Stimulated activated naive B cell treated with anti-CD40 and anti-IgM and Interleukin-4, amounts not matched to agents 10 μg/mL and 1 μg/mL and 100 μg/mL, for 72 hours (primary cell): ENCODE measurements at regions not wholly inside any gene's neighbourhood (a gene's known extent, or its start where the extent isn't known, plus 50 kb on each side); places are given as distances from the start of the nearest gene placed in this dataset.

Experiments used
- ATAC-seq, 2 donors: fragments of 150-1000 bp; cut with Tn5 transposase; replicated peaks; 2 replicates each; pipeline ENCODE4 v1.10.0; 2021; ENCODE audit warnings: moderate library complexity in 1 of 2
- DNase-seq: peaks from one replicate; pipeline ENCODE4 v3.0.0; 2021
- H3K27ac Mint-ChIP-seq: one replicate; pipeline ENCODE4 v1.8.0; 2022; ENCODE audit warnings: mild to moderate bottlenecking, mixed read lengths
- H3K27me3 Mint-ChIP-seq, 2 donors: one replicate each; pipeline ENCODE4 v1.8.0; 2022; ENCODE audit warnings: mixed read lengths in 2 of 2
- H3K36me3 Mint-ChIP-seq, 2 donors: one replicate each; pipeline ENCODE4 v1.8.0; 2022; ENCODE audit warnings: mixed read lengths in 2 of 2, mild to moderate bottlenecking in 1 of 2
- H3K4me1 Mint-ChIP-seq, 2 donors: one replicate each; pipeline ENCODE4 v1.8.0; 2022; ENCODE audit warnings: mixed read lengths in 2 of 2, mild to moderate bottlenecking in 1 of 2
- H3K4me3 Mint-ChIP-seq, 2 donors: one replicate each; pipeline ENCODE4 v1.8.0; 2022; ENCODE audit warnings: mild to moderate bottlenecking in 2 of 2, mixed read lengths in 2 of 2, moderate library complexity in 1 of 2
- H3K9me3 Mint-ChIP-seq, 2 donors: one replicate each; pipeline ENCODE4 v1.8.0; 2022; ENCODE audit warnings: mixed read lengths in 2 of 2, mild to moderate bottlenecking in 1 of 2

- Mint-ChIP-seq H3K9me3 (peaks cover 3% of the 10 kb centered on the region in 2 donors), H3K27me3 (no peaks in the 10 kb centered on the region), H3K4me1 (no peaks in the 10 kb centered on the region), H3K36me3 (no peaks in the 10 kb centered on the region), H3K4me3 (no peak overlapping the region), H3K27ac (no peak overlapping the region)
- DNase-seq (no peak), ATAC-seq (no peak)
Observed at GRCh38 chr13:108409730-108410129, 140.2 kb downstream of the TNFSF13B start.

GRCh38 chr13:108419768-108420167 is 150.2 kb downstream of the TNFSF13B start:
- Mint-ChIP-seq H3K27me3 (no peaks in the 10 kb centered on the region), H3K36me3 (no peaks in the 10 kb centered on the region), H3K4me3 (no peak overlapping the region), H3K4me1 (no peaks in the 10 kb centered on the region), H3K27ac (no peak overlapping the region), H3K9me3 (peaks cover 7 to 10% of the 10 kb centered on the region in 2 donors)
- no peak for ATAC-seq
- DNase-seq, result no peak

- Mint-ChIP-seq H3K4me1 (no peaks in the 10 kb centered on the region), H3K4me3 (no peak overlapping the region), H3K27me3 (no peaks in the 10 kb centered on the region), H3K36me3 (no peaks in the 10 kb centered on the region), H3K9me3 (no peaks in the 10 kb centered on the region), H3K27ac (no peak overlapping the region)
- ATAC-seq (no peak), DNase-seq (no peak)
Observed at GRCh38 chr13:108425056-108425455, 155.5 kb downstream of the TNFSF13B start.

GRCh38 chr13:108426893-108427292 is 157.4 kb downstream of the TNFSF13B start:
- no peaks in the 10 kb centered on the region for H3K27me3 Mint-ChIP-seq
- H3K9me3 Mint-ChIP-seq, result no peaks in the 10 kb centered on the region
- no peak for DNase-seq
- H3K4me3 Mint-ChIP-seq, result no peak overlapping the region
- H3K4me1 Mint-ChIP-seq, result no peaks in the 10 kb centered on the region
- no peak for ATAC-seq
- no peak overlapping the region for H3K27ac Mint-ChIP-seq
- H3K36me3 Mint-ChIP-seq, result no peaks in the 10 kb centered on the region

GRCh38 chr13:108427355-108427754 is 157.8 kb downstream of the TNFSF13B start:
- Mint-ChIP-seq H3K27ac (no peak overlapping the region), H3K9me3 (no peaks in the 10 kb centered on the region), H3K36me3 (no peaks in the 10 kb centered on the region), H3K4me1 (no peaks in the 10 kb centered on the region), H3K27me3 (no peaks in the 10 kb centered on the region), H3K4me3 (no peak overlapping the region)
- ATAC-seq (no peak), DNase-seq (no peak)

- Mint-ChIP-seq H3K27ac (no peak overlapping the region), H3K4me3 (no peak overlapping the region), H3K9me3 (no peaks in the 10 kb centered on the region), H3K4me1 (no peaks in the 10 kb centered on the region), H3K36me3 (no peaks in the 10 kb centered on the region), H3K27me3 (no peaks in the 10 kb centered on the region)
- ATAC-seq (no peak), DNase-seq (no peak)
Observed at GRCh38 chr13:108428691-108429090, 159.2 kb downstream of the TNFSF13B start.

GRCh38 chr13:108433976-108434755 is 164.6 kb downstream of the TNFSF13B start:
- H3K9me3 Mint-ChIP-seq, result peaks cover 3 to 4% of the 10 kb centered on the region in 2 donors
- H3K4me1 Mint-ChIP-seq, result no peaks in the 10 kb centered on the region
- no peak for ATAC-seq
- no peak overlapping the region for H3K27ac Mint-ChIP-seq
- H3K27me3 Mint-ChIP-seq, result no peaks in the 10 kb centered on the region
- DNase-seq, result no peak
- H3K4me3 Mint-ChIP-seq, result no peak overlapping the region
- no peaks in the 10 kb centered on the region for H3K36me3 Mint-ChIP-seq

- H3K36me3 Mint-ChIP-seq, result no peaks in the 10 kb centered on the region
- H3K27me3 Mint-ChIP-seq, result no peaks in the 10 kb centered on the region
- peaks cover 3 to 4% of the 10 kb centered on the region in 2 donors for H3K9me3 Mint-ChIP-seq
- no peaks in the 10 kb centered on the region for H3K4me1 Mint-ChIP-seq
- no peak overlapping the region for H3K27ac Mint-ChIP-seq
- DNase-seq (no peak), ATAC-seq (no peak)
- no peak overlapping the region for H3K4me3 Mint-ChIP-seq
Observed at GRCh38 chr13:108435393-108436149, 166.1 kb downstream of the TNFSF13B start.

- no peaks in the 10 kb centered on the region for H3K36me3 Mint-ChIP-seq
- peaks cover 3 to 4% of the 10 kb centered on the region in 2 donors for H3K9me3 Mint-ChIP-seq
- ATAC-seq, result no peak
- H3K4me1 Mint-ChIP-seq, result no peaks in the 10 kb centered on the region
- no peak overlapping the region for H3K27ac Mint-ChIP-seq
- no peak for DNase-seq
- H3K4me3 Mint-ChIP-seq, result no peak overlapping the region
- H3K27me3 Mint-ChIP-seq, result no peaks in the 10 kb centered on the region
Observed at GRCh38 chr13:108437496-108437895, 168.0 kb downstream of the TNFSF13B start.

GRCh38 chr13:108439556-108439955 is 170.0 kb downstream of the TNFSF13B start:
- no peaks in the 10 kb centered on the region for H3K27me3 Mint-ChIP-seq
- ATAC-seq, result no peak
- DNase-seq, result no peak
- no peaks in the 10 kb centered on the region for H3K4me1 Mint-ChIP-seq
- H3K4me3 Mint-ChIP-seq, result no peak overlapping the region
- no peak overlapping the region for H3K27ac Mint-ChIP-seq
- H3K36me3 Mint-ChIP-seq, result no peaks in the 10 kb centered on the region
- H3K9me3 Mint-ChIP-seq, result peaks cover 1 to 2% of the 10 kb centered on the region in 2 donors

GRCh38 chr13:108444448-108444847 is 174.9 kb downstream of the TNFSF13B start:
- H3K27me3 Mint-ChIP-seq, result no peaks in the 10 kb centered on the region
- ATAC-seq (no peak), DNase-seq (no peak)
- no peak overlapping the region for H3K4me3 Mint-ChIP-seq
- no peaks in the 10 kb centered on the region for H3K36me3 Mint-ChIP-seq
- no peak overlapping the region for H3K27ac Mint-ChIP-seq
- peaks cover 0 to 2% of the 10 kb centered on the region in 2 donors for H3K9me3 Mint-ChIP-seq
- no peaks in the 10 kb centered on the region for H3K4me1 Mint-ChIP-seq

GRCh38 chr13:108448891-108449290 is 179.4 kb downstream of the TNFSF13B start:
- no peaks in the 10 kb centered on the region for H3K36me3 Mint-ChIP-seq
- no peaks in the 10 kb centered on the region for H3K4me1 Mint-ChIP-seq
- H3K27ac Mint-ChIP-seq, result no peak overlapping the region
- no peak for DNase-seq
- no peak overlapping the region for H3K4me3 Mint-ChIP-seq
- ATAC-seq, result no peak
- H3K27me3 Mint-ChIP-seq, result no peaks in the 10 kb centered on the region
- H3K9me3 Mint-ChIP-seq, result peaks cover 0 to 2% of the 10 kb centered on the region in 2 donors

- ATAC-seq (no peak), DNase-seq (no peak)
- Mint-ChIP-seq H3K27me3 (no peaks in the 10 kb centered on the region), H3K4me1 (no peaks in the 10 kb centered on the region), H3K4me3 (no peak overlapping the region), H3K9me3 (peaks cover 0 to 2% of the 10 kb centered on the region in 2 donors), H3K27ac (no peak overlapping the region), H3K36me3 (no peaks in the 10 kb centered on the region)
Observed at GRCh38 chr13:108451121-108451520, 178.3 kb upstream of the MYO16 start.

GRCh38 chr13:108455320-108455719 is 174.1 kb upstream of the MYO16 start:
- H3K9me3 Mint-ChIP-seq, result peaks cover 4 to 9% of the 10 kb centered on the region in 2 donors
- H3K36me3 Mint-ChIP-seq, result no peaks in the 10 kb centered on the region
- no peaks in the 10 kb centered on the region for H3K27me3 Mint-ChIP-seq

GRCh38 chr13:108460043-108460442 is 169.4 kb upstream of the MYO16 start:
- Mint-ChIP-seq H3K4me1 (no peaks in the 10 kb centered on the region), H3K36me3 (no peaks in the 10 kb centered on the region), H3K27me3 (no peaks in the 10 kb centered on the region), H3K9me3 (peaks cover 4 to 9% of the 10 kb centered on the region in 2 donors), H3K4me3 (no peak overlapping the region), H3K27ac (no peak overlapping the region)
- ATAC-seq (no peak), DNase-seq (no peak)

More at GRCh38 chr13:108455320-108455719, 174.1 kb upstream of the MYO16 start:
- DNase-seq (no peak), ATAC-seq (no peak)
- H3K4me3 Mint-ChIP-seq, result no peak overlapping the region
- no peak overlapping the region for H3K27ac Mint-ChIP-seq
- no peaks in the 10 kb centered on the region for H3K4me1 Mint-ChIP-seq
